H9 (cell line): ENCODE measurements at regions not wholly inside any gene's neighbourhood (a gene's known extent, or its start where the extent isn't known, plus 50 kb on each side); places are given as distances from the start of the nearest gene placed in this dataset.
A peak's percentile ranks its signal among the peaks of the same experiment; 100 is the strongest.

Experiments
- DNase-seq: peaks from one replicate; pipeline ENCODE4 v3.0.0-alpha.2; 2017
- H2AFZ ChIP-seq: one replicate; pipeline ENCODE4 v1.6.1; 2013; ENCODE audit warnings: mild to moderate bottlenecking, low read length, control low read depth, moderate library complexity
- H2AK5ac ChIP-seq: 2 replicates; pipeline ENCODE4 v1.6.1; 2013; ENCODE audit warnings: low read length, control low read depth, mixed read lengths; ENCODE audit not compliant: insufficient read length
- H2BK120ac ChIP-seq: one replicate; pipeline ENCODE4 v1.6.1; 2013; ENCODE audit warnings: low read depth, mild to moderate bottlenecking, low read length, control low read depth, inconsistent platforms; ENCODE audit not compliant: poor library complexity, severe bottlenecking
- H2BK12ac ChIP-seq: 2 replicates; pipeline ENCODE4 v1.6.1; 2013; ENCODE audit warnings: low read length, control low read depth, mixed read lengths, low read depth; ENCODE audit not compliant: insufficient read length
- H2BK15ac ChIP-seq: 2 replicates; pipeline ENCODE4 v1.6.1; 2013; ENCODE audit warnings: low read depth, low read length, control low read depth
- H2BK20ac ChIP-seq: one replicate; pipeline ENCODE4 v1.6.1; 2013; ENCODE audit warnings: low read depth, mild to moderate bottlenecking, low read length, control low read depth, inconsistent platforms; ENCODE audit not compliant: poor library complexity, severe bottlenecking
- H2BK5ac ChIP-seq: 2 replicates; pipeline ENCODE4 v1.6.1; 2013; ENCODE audit warnings: low read length, control low read depth, mixed read lengths; ENCODE audit not compliant: insufficient read length
- H3K14ac ChIP-seq: 2 replicates; pipeline ENCODE4 v1.6.1; 2013; ENCODE audit warnings: low read length, control low read depth; ENCODE audit not compliant: insufficient read depth
- H3K18ac ChIP-seq: 2 replicates; pipeline ENCODE4 v1.6.1; 2013; ENCODE audit warnings: low read depth, mild to moderate bottlenecking, mixed read lengths, low read length, control low read depth; ENCODE audit not compliant: insufficient read length
- H3K23ac ChIP-seq: 2 replicates; pipeline ENCODE4 v1.6.1; 2013; ENCODE audit warnings: low read length, control low read depth, mixed read lengths, low read depth; ENCODE audit not compliant: insufficient read length
- H3K23me2 ChIP-seq: 2 replicates; pipeline ENCODE4 v1.6.1; 2013; ENCODE audit warnings: low read depth, mild to moderate bottlenecking, mixed read lengths, low read length, control low read depth; ENCODE audit not compliant: insufficient read length, poor library complexity, severe bottlenecking
- H3K27ac ChIP-seq: 2 replicates; pipeline ENCODE4 v1.5.1; 2013; ENCODE audit warnings: low read length, control low read depth, mixed read lengths, low read depth; ENCODE audit not compliant: insufficient read length
- H3K27me3 ChIP-seq: 2 replicates; pipeline ENCODE4 v1.6.1; 2013; ENCODE audit warnings: low read length, control low read depth, inconsistent platforms; ENCODE audit not compliant: insufficient read depth
- H3K4ac ChIP-seq: 2 replicates; pipeline ENCODE4 v1.6.1; 2013; ENCODE audit warnings: low read depth, mild to moderate bottlenecking, control low read depth, inconsistent platforms, low read length, moderate library complexity
- H3K4me1 ChIP-seq: 2 replicates; pipeline ENCODE4 v1.6.1; 2013; ENCODE audit warnings: low read length, control low read depth, inconsistent platforms; ENCODE audit not compliant: insufficient read depth
- H3K4me2 ChIP-seq: 2 replicates; pipeline ENCODE4 v1.6.1; 2013; ENCODE audit warnings: low read length, control low read depth, mixed read lengths; ENCODE audit not compliant: insufficient read length, insufficient read depth
- H3K56ac ChIP-seq: 2 replicates; pipeline ENCODE4 v1.6.1; 2013; ENCODE audit warnings: low read depth, mild to moderate bottlenecking, mixed read lengths, low read length, control low read depth; ENCODE audit not compliant: insufficient read length
- H3K79me1 ChIP-seq: 2 replicates; pipeline ENCODE4 v1.6.1; 2013; ENCODE audit warnings: low read depth, mild to moderate bottlenecking, moderate library complexity, low read length, control low read depth, inconsistent platforms; ENCODE audit not compliant: insufficient read depth, poor library complexity, severe bottlenecking
- H3K79me2 ChIP-seq: 2 replicates; pipeline ENCODE4 v1.6.1; 2013; ENCODE audit warnings: low read length, control low read depth, inconsistent platforms; ENCODE audit not compliant: insufficient read depth
- H3K9ac ChIP-seq: 2 replicates; pipeline ENCODE4 v1.6.1; 2013; ENCODE audit warnings: low read length, control low read depth, mixed read lengths; ENCODE audit not compliant: insufficient read length; ENCODE audit errors: extremely low read depth
- H3K9me3 ChIP-seq: one replicate; pipeline ENCODE4 v1.6.1; 2013; ENCODE audit warnings: low read depth, low read length, inconsistent platforms; ENCODE audit not compliant: control insufficient read depth
- H3T11ph ChIP-seq: one replicate; pipeline ENCODE4 v1.6.1; 2013; ENCODE audit warnings: mild to moderate bottlenecking, low read length, control low read depth, inconsistent platforms
- H4K20me1 ChIP-seq: one replicate; pipeline ENCODE4 v1.6.1; 2013; ENCODE audit not compliant: control insufficient read depth, insufficient read length, insufficient read depth
- H4K5ac ChIP-seq: 2 replicates; pipeline ENCODE4 v1.6.1; 2013; ENCODE audit warnings: low read depth, mild to moderate bottlenecking, mixed read lengths, low read length, control low read depth; ENCODE audit not compliant: insufficient read length
- H4K8ac ChIP-seq: replicated peaks from 2 replicates; pipeline ENCODE4 v1.6.1; 2013; ENCODE audit warnings: low read length, control low read depth, mixed read lengths, low read depth; ENCODE audit not compliant: insufficient read length
- H4K91ac ChIP-seq: 2 replicates; pipeline ENCODE4 v1.6.1; 2013; ENCODE audit warnings: low read depth, mild to moderate bottlenecking, moderate library complexity, mixed read lengths, low read length, control low read depth; ENCODE audit not compliant: insufficient read length
- H3K27ac Mint-ChIP-seq, 3 experiments: 2 replicates in 2 of 3; 3 replicates in 1 of 3; pipeline ENCODE4 v1.8.0; 2020 to 2021; ENCODE audit warnings: mixed read lengths in 3 of 3, mild to moderate bottlenecking in 1 of 3, moderate library complexity in 1 of 3
- H3K27me3 Mint-ChIP-seq: 2 replicates; pipeline ENCODE4 v1.8.0; 2021; ENCODE audit warnings: low read depth, mild to moderate bottlenecking, moderate library complexity, mixed read lengths
- H3K36me3 Mint-ChIP-seq, 3 experiments: 2 replicates in 2 of 3; 3 replicates in 1 of 3; pipeline ENCODE4 v1.8.0; 2020 to 2021; ENCODE audit warnings: low read depth in 3 of 3, mixed read lengths in 3 of 3; ENCODE audit not compliant: insufficient read depth in 1 of 3
- H3K4me1 Mint-ChIP-seq, 2 experiments: 2 replicates each; pipeline ENCODE4 v1.8.0; 2020; ENCODE audit warnings: mixed read lengths in 2 of 2
- H3K4me3 Mint-ChIP-seq, 2 experiments: 2 replicates in 1 of 2; 3 replicates in 1 of 2; pipeline ENCODE4 v1.8.0; 2020 to 2021; ENCODE audit warnings: mild to moderate bottlenecking in 2 of 2, mixed read lengths in 2 of 2, moderate library complexity in 1 of 2
- H3K9me3 Mint-ChIP-seq, 2 experiments: 2 replicates in 1 of 2; 3 replicates in 1 of 2; pipeline ENCODE4 v1.8.0; 2020; ENCODE audit warnings: mild to moderate bottlenecking in 2 of 2, mixed read lengths in 2 of 2, moderate library complexity in 1 of 2
- CTCF ChIP-seq: fragments of 200-600 bp; sonication (generic); conservative IDR thresholded peaks from 3 replicates; pipeline ENCODE4 v1.8.0; 2021; ENCODE audit warnings: antibody characterized with exemption, mild to moderate bottlenecking
- WGBS: extraction: QIAGEN DNeasy Blood & Tissue Kit; methylation state at CpG from one replicate; pipeline ENCODE4 v1.1.7; 2013; ENCODE audit warnings: missing lambda C conversion rate, low lambda C conversion rate, mixed read lengths; ENCODE audit not compliant: insufficient read length; ENCODE audit errors: extremely low coverage; 5-methylcytosine and 5-hydroxymethylcytosine counted together

GRCh38 chr2:182611009-182611408 is 105.0 kb upstream of the DNAJC10 start:
- peaks cover 0 to 2% (median 0%) of the 10 kb centered on the region in 3 experiments; a peak in 1 of 7 replicates for H3K36me3 Mint-ChIP-seq
- Histone ChIP-seq H4K20me1 (no peaks in the 10 kb centered on the region), H3K79me1 (no peaks in the 10 kb centered on the region), H2BK120ac (no peak overlapping the region), H3T11ph (no peak overlapping the region), H3K27me3 (no peaks in the 10 kb centered on the region), H3K4ac (no peak overlapping the region), H4K5ac (no peak overlapping the region), H2AK5ac (no peak overlapping the region), H2BK15ac (no peak overlapping the region), H3K18ac (no peak overlapping the region), H3K79me2 (no peaks in the 10 kb centered on the region), H2BK5ac (no peak overlapping the region), H2AFZ (no peak overlapping the region), H3K56ac (no peak overlapping the region), H3K14ac (no peak overlapping the region), H2BK20ac (no peak overlapping the region), H4K91ac (no peak overlapping the region), H3K4me2 (no peak overlapping the region), H3K4me1 (no peaks in the 10 kb centered on the region), H3K23me2 (no peaks in the 10 kb centered on the region), H3K27ac (no peak overlapping the region), H3K9me3 (no peaks in the 10 kb centered on the region), H4K8ac (no peak overlapping the region), H2BK12ac (no peak overlapping the region), H3K23ac (no peak overlapping the region), H3K9ac (no peak overlapping the region)
- H3K4me3 Mint-ChIP-seq, result no peak overlapping the region
- H3K4me1 Mint-ChIP-seq, result peaks cover 0 to 3% of the 10 kb centered on the region in 2 experiments; a peak in 1 of 4 replicates
- no CpG with 5 or more reads among the region's 3 CpGs for WGBS
- H3K9me3 Mint-ChIP-seq, result no peaks in the 10 kb centered on the region; a peak in 2 of 5 replicates
- peak overlapping the region in 2 of 3 experiments; percentile 36 to 42; a peak in 2 of 7 replicates for H3K27ac Mint-ChIP-seq
- H3K27me3 Mint-ChIP-seq, result no peaks in the 10 kb centered on the region
- peak; percentile 39; the same call in 2 of the 3 replicates for TF ChIP-seq CTCF
- peak; percentile 48 for DNase-seq
